Heart right ventricle (tissue), 16 donors: ENCODE measurements at regions not wholly inside any gene's neighbourhood (a gene's known extent, or its start where the extent isn't known, plus 50 kb on each side); places are given as distances from the start of the nearest gene placed in this dataset.
"Not testable (repeated sequence)": the region's sequence is repeated elsewhere in the genome, so short reads cannot be mapped to it uniquely, and the experiment has no call there.

Experiments used
- ATAC-seq, 8 donors: fragments of 200-7000 bp; cut with Tn5 transposase; one replicate each; pipeline ENCODE4 v1.9.1; 2020; ENCODE audit warnings: mild to moderate bottlenecking in 8 of 8, moderate library complexity in 8 of 8, moderate number of reproducible peaks in 1 of 8
- DNase-seq, 2 donors: peaks; one replicate each; pipeline ENCODE4 v3.0.0-alpha.2; 2020
- H3K27ac ChIP-seq, 10 donors: fragments of 200-600 bp; sonication (generic) in 2 of 10; one replicate each; pipeline versions ENCODE4 v1.5.0 to v1.8.0; 2020 to 2022; ENCODE audit warnings: mild to moderate bottlenecking in 3 of 10
- H3K27me3 ChIP-seq, 7 donors: fragments of 200-600 bp; one replicate each; pipeline ENCODE4 v1.8.0; 2021 to 2022; ENCODE audit warnings: mild to moderate bottlenecking in 2 of 7
- H3K36me3 ChIP-seq, 9 donors: fragments of 200-600 bp; sonication (generic) in 1 of 9; one replicate each; pipeline versions ENCODE4 v1.5.0 to v1.8.0; 2020 to 2022; ENCODE audit warnings: mild to moderate bottlenecking in 2 of 9
- H3K4me1 ChIP-seq, 9 donors: fragments of 200-600 bp; sonication (generic) in 1 of 9; one replicate each; pipeline versions ENCODE4 v1.5.0 to v1.8.0; 2020 to 2022; ENCODE audit warnings: mild to moderate bottlenecking in 4 of 9
- H3K4me3 ChIP-seq, 10 donors: fragments of 200-600 bp; sonication (generic) in 2 of 10; one replicate each; pipeline versions ENCODE4 v1.5.0 to v1.8.0; 2020 to 2022; ENCODE audit warnings: mild to moderate bottlenecking in 7 of 10, moderate library complexity in 2 of 10
- H3K9me3 ChIP-seq, 11 donors: fragments of 200-600 bp in 10 of 11; sonication (generic) in 2 of 11; one replicate each; pipeline versions ENCODE4 v1.5.0 to v1.8.0; 2013 to 2022; ENCODE audit warnings: mild to moderate bottlenecking in 2 of 11, control low read depth in 1 of 11, moderate library complexity in 1 of 11
- WGBS, 2 donors: extraction: QIAGEN DNeasy Blood & Tissue Kit; methylation state at CpG; one replicate each; pipeline ENCODE4 v1.1.7; 2013; ENCODE audit warnings: inconsistent platforms in 1 of 2; 5-methylcytosine and 5-hydroxymethylcytosine counted together
- intact Hi-C, 10 donors: fragments of 100-400 bp; cut with DNase I; formaldehyde crosslinking; loops; one replicate each; pipeline versions ENCODE4 v1.11.1 to v1.14.2; 2022
- TF ChIP-seq, protein P1 (sequence below), 9 donors: fragments of 200-600 bp; sonication (generic) in 2 of 9; IDR thresholded peaks; one replicate each; pipeline versions ENCODE4 v1.5.0 to v1.8.0; 2021 to 2022; ENCODE audit warnings: antibody characterized with exemption in 9 of 9, mild to moderate bottlenecking in 5 of 9, moderate library complexity in 1 of 9
- donor health status: Arrhythmogenic right ventricular cardiomyopathy.
- donor health status: ischemic (EF 13 %, LVEDD 7.1; RV severe dilation, severe dysfunction).
- donor health status: healthy with polysubstance abuse.
- donor health status: DM: no; HTN: yes; CAD: no.
- donor health status: DM: no; HTN: no; CAD: no.
- donor health status: ischemic (EF 25% LVEDD 6.9; RV normal size, moderate dysfunction).
- donor health status: ischemic (EF 25% LVEDD 5.7; RV mildly dilated, moderate dysfunction).
- donor health status: healthy.
- donor health status: DM: yes; HTN: yes; CAD: no.
- donor health status: Ischemic cardiomyopathy.
- donor health status: ischemic (EF 35%, LVEDD 5.7; RV mildly dilated, moderate dysfunction).
- donor health status: nonischemic (EF 11% LVEDD 7.7; RV severe dilation, severe dysfunction).
- donor health status: DM: yes; HTN: yes; CAD: no.
- donor health status: PGD.
- donor health status: ischemic (EF 29% LVEDD 5.4; RV normal size, mild dysfunction).
- donor health status: nonischemic (EF 23%, LVEDD 6.1; RV moderate dilation, normal function).

DNA sequence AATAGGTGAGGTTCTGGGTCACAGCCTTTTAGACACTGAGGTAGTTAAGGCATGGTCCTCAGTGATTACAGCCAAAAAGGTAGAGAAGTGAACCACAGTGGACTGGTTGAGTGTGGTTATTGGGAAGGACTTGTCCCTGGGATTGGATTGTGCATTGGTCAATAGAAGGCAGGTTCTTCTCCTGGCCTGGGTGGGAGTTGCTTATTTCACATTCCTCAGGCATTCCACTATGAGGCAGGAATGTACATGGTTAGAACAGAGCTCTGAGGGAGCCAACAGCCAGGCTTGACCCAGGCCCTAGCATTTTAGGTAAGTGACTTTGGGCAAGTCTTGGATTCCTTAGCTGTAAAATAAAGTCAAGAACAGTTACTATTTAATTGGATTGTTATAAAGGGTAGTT is 97.9 kb upstream of the MARK1 start:
- ATAC-seq: no peak
- H3K9me3 ChIP-seq: no peaks in the 10 kb centered on the region
- intact Hi-C loops: no loop called here

GRCh38 chr1:220426989-220427388 is 100.9 kb upstream of the MARK1 start:
- TF ChIP-seq, protein P1, sequence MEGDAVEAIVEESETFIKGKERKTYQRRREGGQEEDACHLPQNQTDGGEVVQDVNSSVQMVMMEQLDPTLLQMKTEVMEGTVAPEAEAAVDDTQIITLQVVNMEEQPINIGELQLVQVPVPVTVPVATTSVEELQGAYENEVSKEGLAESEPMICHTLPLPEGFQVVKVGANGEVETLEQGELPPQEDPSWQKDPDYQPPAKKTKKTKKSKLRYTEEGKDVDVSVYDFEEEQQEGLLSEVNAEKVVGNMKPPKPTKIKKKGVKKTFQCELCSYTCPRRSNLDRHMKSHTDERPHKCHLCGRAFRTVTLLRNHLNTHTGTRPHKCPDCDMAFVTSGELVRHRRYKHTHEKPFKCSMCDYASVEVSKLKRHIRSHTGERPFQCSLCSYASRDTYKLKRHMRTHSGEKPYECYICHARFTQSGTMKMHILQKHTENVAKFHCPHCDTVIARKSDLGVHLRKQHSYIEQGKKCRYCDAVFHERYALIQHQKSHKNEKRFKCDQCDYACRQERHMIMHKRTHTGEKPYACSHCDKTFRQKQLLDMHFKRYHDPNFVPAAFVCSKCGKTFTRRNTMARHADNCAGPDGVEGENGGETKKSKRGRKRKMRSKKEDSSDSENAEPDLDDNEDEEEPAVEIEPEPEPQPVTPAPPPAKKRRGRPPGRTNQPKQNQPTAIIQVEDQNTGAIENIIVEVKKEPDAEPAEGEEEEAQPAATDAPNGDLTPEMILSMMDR (IDR thresholded peaks at IDR 0.05): no peak
- whole genome bisulfite sequencing, 2 donors: 92% methylated on average over 2 of the region's 2 CpGs
- intact Hi-C loops: no loop called here
- no peak for DNase-seq
- ATAC-seq: no peak
- no peaks in the 10 kb centered on the region for H3K36me3 ChIP-seq
- H3K4me3 ChIP-seq: no peak overlapping the region
- H3K4me1 ChIP-seq: no peaks in the 10 kb centered on the region
- H3K9me3 ChIP-seq: no peaks in the 10 kb centered on the region
- H3K27ac ChIP-seq: no peak overlapping the region
- no peaks in the 10 kb centered on the region for H3K27me3 ChIP-seq

More for the DNA sequence above, 97.9 kb upstream of the MARK1 start:
- TF ChIP-seq, protein P1 (IDR thresholded peaks at IDR 0.05): no peak
- Histone ChIP-seq H3K4me1 (no peaks in the 10 kb centered on the region), H3K36me3 (no peaks in the 10 kb centered on the region), H3K27me3 (no peaks in the 10 kb centered on the region), H3K4me3 (no peak overlapping the region), H3K27ac (no peak overlapping the region)
- no peak for DNase-seq

- TF ChIP-seq, protein P1 (IDR thresholded peaks at IDR 0.05): no peak
- DNase-seq (no peak), ATAC-seq (no peak)
- WGBS, 2 donors: 90 to 100% methylated on average over 1 of the region's 1 CpG
- Histone ChIP-seq H3K27ac (no peak overlapping the region), H3K27me3 (no peaks in the 10 kb centered on the region), H3K36me3 (no peaks in the 10 kb centered on the region), H3K9me3 (no peaks in the 10 kb centered on the region), H3K4me3 (no peak overlapping the region), H3K4me1 (no peaks in the 10 kb centered on the region)
- intact Hi-C loops: no loop called here
Measured at GRCh38 chr1:220425852-220426251, 102.1 kb upstream of the MARK1 start.

DNA sequence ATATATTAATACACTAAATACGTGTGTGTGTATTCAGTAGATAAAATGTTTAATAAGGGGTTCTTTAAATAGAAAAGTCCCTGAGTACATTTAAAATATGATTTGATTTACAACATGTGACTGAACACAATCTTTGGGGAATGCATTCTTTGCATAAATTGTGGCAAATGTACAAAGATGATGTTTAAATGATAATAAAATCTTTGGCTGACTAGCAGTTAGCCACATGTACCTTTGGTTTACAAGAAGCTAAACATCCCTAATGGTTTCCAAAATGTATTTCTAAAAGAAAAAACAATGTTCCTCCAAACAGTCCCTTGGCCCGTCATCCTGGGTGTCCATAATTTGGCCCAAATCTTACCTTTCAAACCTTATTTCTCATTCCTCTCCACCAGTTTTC is 106.4 kb upstream of the MARK1 start:
- ATAC-seq (no peak), DNase-seq (no peak)
- intact Hi-C loops: no loop called here
- H3K36me3 ChIP-seq: no peaks in the 10 kb centered on the region
- TF ChIP-seq, protein P1 (IDR thresholded peaks at IDR 0.05): no peak
- H3K27ac ChIP-seq: no peak overlapping the region
- H3K27me3 ChIP-seq: no peaks in the 10 kb centered on the region
- H3K4me1 ChIP-seq: no peaks in the 10 kb centered on the region
- WGBS, 2 donors: 69 to 70% methylated on average over 2 of the region's 2 CpGs
- no peak overlapping the region for H3K4me3 ChIP-seq
- no peaks in the 10 kb centered on the region for H3K9me3 ChIP-seq

GRCh38 chr1:220420726-220421125 is 107.2 kb upstream of the MARK1 start:
- Histone ChIP-seq H3K27me3 (no peaks in the 10 kb centered on the region), H3K36me3 (no peaks in the 10 kb centered on the region), H3K4me3 (no peak overlapping the region), H3K9me3 (no peaks in the 10 kb centered on the region), H3K4me1 (no peaks in the 10 kb centered on the region), H3K27ac (no peak overlapping the region)
- intact Hi-C loops: no loop called here
- 60 to 64% methylated on average over 5 of the region's 5 CpGs for WGBS, 2 donors
- no peak for ATAC-seq
- TF ChIP-seq, protein P1 (IDR thresholded peaks at IDR 0.05): no peak
- no peak for DNase-seq

GRCh38 chr1:220412382-220412781 is 115.6 kb upstream of the MARK1 start:
- H3K4me1 ChIP-seq, H3K27ac ChIP-seq, ATAC-seq, H3K36me3 ChIP-seq, H3K27me3 ChIP-seq, H3K4me3 ChIP-seq, DNase-seq, intact Hi-C loops, H3K9me3 ChIP-seq: not testable (repeated sequence)
- whole genome bisulfite sequencing, 2 donors: 90 to 93% methylated on average over 16 to 19 of the region's 19 CpGs
